GM03348 (cell line): ENCODE measurements at regions not wholly inside any gene's neighbourhood (a gene's known extent, or its start where the extent isn't known, plus 50 kb on each side); places are given as distances from the start of the nearest gene placed in this dataset.

Experiments used
- DNase-seq: peaks from one replicate; pipeline ENCODE4 v3.0.0; 2012; ENCODE audit warnings: low spot score

DNA sequence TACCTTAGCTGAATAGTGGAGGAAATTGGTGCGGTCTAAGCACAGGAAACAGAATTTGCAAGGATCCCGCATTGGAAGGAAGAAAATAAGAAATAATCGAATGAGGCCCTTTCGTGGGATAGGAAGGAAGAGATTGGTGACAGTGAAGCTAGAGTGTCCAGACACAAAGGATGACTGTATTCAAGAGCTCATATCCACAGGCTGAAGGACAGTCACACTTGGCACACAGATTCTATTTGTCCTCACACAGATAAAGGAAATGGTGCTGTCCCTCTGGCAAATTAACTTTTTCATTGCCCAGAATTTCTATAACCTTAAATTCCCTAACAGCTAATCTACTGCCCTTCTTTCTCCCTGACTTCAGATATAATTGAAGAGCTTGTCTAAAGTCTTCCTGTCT, 2188.9 kb upstream of the TENM3 start:
- no peak for DNase-seq

DNA sequence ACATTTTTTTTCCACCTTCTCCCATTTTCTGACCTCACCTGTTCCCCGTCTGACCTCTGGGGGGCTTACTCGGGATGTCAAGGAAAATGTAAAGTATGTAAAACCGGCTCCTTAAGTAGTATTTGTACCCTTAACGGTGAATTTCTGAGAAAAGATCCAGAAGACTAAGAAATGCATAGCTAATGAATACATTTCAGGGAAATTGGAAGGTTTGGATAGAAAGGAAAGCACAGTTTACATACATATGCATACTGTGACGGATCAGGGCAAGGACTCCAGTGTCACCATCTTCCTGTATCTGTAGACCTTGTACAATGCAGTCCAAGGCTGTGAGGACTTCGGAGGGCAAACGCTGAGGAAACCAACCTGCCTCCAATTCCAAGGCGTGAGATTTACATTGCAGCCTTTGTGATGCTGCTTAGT, 2185.9 kb upstream of the TENM3 start:
- DNase-seq: no peak

DNA sequence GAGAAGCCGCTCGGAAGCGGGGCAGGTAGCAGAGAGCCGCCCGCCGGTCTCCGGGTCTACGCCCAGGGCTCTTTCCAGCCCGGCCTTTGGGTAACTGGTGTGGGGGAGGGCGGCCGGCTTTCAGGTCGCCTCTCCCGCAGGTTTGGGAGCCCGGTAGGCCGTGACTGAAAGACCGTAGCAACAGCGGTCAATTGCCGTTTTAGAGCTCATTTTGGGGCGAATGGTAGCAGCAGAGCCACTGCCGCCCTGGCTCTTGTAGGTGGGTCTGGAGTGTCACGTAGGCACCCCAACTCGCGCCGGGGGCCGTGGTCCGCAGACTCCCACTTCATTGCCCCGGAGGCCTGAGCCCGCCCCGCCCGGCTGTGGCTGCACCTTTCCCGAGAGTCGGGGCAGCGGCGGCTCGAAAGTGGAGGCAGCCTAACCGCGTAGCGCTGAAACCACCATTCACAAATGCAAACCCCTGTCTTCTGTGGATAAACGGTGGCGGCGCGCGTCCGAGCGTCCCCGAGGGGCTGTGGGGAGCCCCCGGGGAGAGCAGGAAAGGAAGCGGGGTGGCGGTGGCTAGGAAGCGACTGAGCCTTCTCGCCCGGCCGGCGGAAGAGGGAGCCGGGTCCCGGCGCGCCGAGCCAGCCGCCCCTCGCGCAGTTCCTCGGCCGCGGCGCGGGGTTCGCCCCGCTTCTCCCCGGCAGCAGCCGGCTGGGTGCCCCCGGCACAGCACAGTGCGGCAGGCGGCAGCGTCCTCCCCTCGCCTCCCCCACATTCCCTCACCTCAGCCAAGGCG, 2185.1 kb upstream of the TENM3 start:
- DNase-seq: peak; percentile 34

GRCh38 chr4:180058691-180059215, 2184.4 kb upstream of the TENM3 start:
- peak; percentile 63 for DNase-seq

GRCh38 chr4:180059216-180059881, 2183.9 kb upstream of the TENM3 start:
- no peak for DNase-seq

DNA sequence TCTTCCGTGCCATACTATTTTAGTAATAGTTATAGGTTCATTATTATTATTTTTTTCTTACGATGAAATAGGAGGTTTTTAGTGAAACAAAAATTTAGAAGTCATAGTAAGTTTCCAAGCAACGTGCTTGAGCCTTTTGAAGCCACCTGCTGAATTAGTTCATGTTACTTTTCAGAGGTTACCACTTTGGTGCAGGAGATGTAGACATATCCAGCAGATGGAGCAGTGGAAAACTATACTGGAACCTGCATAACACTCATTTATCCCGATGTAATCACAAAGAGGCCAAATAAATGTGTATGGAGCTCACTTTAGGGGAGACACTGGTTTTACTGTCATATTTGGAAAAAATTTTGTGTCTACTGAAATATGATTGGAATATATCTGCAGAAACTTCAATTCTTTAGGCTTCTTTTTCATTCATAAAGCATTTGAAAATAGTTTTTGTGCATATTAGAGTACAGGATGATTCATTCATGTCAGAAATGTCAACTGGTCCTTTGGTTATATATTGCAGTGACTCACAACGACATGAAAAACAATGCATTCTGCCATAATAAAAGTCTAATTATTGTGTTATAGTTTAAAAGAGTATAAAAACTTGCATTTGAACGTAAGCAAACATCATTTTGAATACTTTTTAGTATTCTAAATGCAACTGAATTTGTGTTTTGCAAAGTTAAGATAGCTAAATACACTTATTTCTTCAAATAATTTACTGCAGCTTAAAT, 2182.9 kb upstream of the TENM3 start:
- no peak for DNase-seq

DNA sequence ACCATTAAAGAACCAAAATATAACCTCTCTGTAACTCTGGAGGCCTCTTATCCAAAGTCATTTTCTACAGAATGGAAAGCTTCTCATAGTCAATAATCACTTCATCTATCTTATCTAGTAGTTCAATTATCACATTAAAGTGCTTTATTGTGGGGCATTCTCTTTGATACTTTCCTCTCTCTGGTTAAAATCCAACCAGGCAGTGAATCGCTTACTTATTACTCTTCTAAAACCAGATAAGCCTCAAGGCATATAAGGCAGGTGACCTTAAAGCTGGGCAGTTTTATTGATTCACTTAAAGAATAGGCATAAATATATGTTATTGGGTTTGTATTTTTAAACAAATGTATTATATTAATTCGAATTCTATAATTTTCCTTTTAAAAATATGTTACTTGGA, 2162.1 kb upstream of the TENM3 start:
- no peak for DNase-seq

GRCh38 chr4:180084561-180084960, 2158.6 kb upstream of the TENM3 start:
- DNase-seq: no peak

- no peak for DNase-seq
Observed at GRCh38 chr4:180086480-180087190, 2156.6 kb upstream of the TENM3 start.

GRCh38 chr4:180098586-180098985, 2144.6 kb upstream of the TENM3 start:
- no peak for DNase-seq

GRCh38 chr4:180099957-180100356, 2143.2 kb upstream of the TENM3 start:
- DNase-seq: no peak

DNA sequence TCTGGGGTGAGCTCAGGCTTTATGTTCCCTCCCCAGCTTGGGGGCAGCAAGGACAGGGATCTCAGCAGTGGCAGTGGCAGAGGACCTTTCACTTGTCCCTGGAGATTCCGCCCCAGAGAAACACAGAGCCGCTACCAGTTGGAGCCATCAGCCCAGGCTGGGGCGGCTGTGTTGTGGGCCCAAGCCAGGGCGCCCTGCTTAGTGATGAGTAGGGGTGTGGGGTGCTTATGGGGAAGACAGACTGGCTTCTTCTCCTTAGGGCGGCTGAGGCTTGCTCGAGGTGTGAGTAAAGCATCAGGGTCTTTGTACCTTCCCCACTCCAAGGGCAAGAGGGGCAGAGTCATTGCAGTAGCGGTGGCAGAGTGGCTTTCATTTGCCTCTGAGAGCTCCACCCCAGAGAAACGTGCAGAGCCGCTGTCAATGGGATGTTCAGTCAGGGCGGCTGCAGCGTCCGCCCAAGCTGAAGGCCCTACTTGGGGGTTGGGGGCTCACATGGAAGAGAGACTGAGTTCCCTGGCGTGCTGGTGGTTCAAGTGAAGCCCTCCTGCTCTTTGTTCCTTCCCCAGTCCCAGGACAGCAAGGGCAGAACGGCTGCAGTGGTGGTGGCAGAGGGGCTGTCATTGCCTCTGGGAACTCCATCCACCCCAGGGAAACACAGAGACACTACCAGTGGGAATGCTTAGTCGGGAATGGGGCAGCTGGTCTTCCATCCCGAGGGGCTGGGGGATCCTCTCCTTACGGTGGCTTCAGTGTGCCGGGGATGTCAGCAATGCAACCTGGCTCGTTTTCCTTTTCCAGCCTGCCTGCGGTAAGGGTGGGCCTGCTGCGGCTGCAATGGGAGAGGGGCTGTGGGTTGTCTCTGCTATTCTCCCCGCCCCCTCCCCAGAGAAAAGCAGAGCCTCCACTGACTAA, 2142.5 kb upstream of the TENM3 start:
- no peak for DNase-seq

DNA sequence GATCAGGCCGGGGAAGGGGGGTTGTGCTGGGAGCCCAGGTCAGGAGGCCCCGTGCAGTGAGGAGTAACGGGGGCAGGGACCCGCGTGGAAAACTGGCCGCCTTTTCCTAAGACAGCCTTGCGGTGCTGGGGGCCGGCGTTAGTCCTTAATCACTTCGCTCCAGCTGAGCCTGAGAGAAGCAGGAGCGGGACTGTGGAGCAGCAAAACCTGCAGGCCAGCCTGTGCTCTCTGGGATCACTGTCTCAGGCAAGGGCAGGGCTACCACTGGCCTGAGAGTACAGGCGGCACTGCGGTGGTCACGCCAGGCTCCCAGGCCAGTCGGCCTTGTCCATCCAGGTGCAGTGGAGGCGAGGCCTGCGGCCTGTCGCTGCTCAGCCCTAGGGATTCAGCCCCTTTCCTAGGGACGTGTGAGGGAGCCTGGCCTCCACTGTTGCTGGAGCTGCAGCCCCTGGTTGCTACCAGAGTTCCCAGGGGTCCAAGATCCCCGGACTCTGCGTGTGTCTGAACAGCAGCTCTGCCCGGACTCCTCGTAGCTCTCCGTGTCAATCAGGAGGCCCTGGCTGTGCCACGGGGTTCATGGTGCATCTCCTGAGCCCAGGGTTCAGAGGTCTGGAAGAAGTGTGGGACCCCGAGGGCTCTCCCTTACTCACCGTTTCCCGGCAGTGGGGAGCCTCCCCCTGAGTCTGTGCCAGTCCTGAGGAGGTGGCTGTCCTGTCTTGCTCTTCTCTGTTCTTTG, 2141.7 kb upstream of the TENM3 start:
- DNase-seq: no peak

GRCh38 chr4:180103794-180104193, 2139.4 kb upstream of the TENM3 start:
- DNase-seq: no peak

GRCh38 chr4:180105362-180105761, 2137.8 kb upstream of the TENM3 start:
- DNase-seq: no peak

GRCh38 chr4:180106122-180106521, 2137.1 kb upstream of the TENM3 start:
- DNase-seq: no peak

GRCh38 chr4:180106997-180107396, 2136.2 kb upstream of the TENM3 start:
- DNase-seq: no peak

GRCh38 chr4:180116840-180117239, 2126.4 kb upstream of the TENM3 start:
- DNase-seq: no peak

GRCh38 chr4:180120068-180120467, 2123.1 kb upstream of the TENM3 start:
- DNase-seq: no peak
